T-helper 1 cell treated with Interleukin-12 subunit alpha and Interleukin-12 subunit beta and Interleukin-4 antibody, amounts not matched to agents 30 μg/mL and 1 μg/mL, for 36 hours (primary cell): ENCODE measurements at regions not wholly inside any gene's neighbourhood (a gene's known extent, or its start where the extent isn't known, plus 50 kb on each side); places are given as distances from the start of the nearest gene placed in this dataset.

Experiments
- H3K27ac Mint-ChIP-seq: one replicate; pipeline ENCODE4 v1.8.0; 2021; ENCODE audit warnings: mild to moderate bottlenecking, mixed read lengths
- H3K27me3 Mint-ChIP-seq: one replicate; pipeline ENCODE4 v1.8.0; 2021; ENCODE audit warnings: low read depth, mixed read lengths
- H3K36me3 Mint-ChIP-seq: one replicate; pipeline ENCODE4 v1.8.0; 2021; ENCODE audit warnings: low read depth, mixed read lengths
- H3K4me1 Mint-ChIP-seq: one replicate; pipeline ENCODE4 v1.8.0; 2021; ENCODE audit warnings: low read depth, mixed read lengths
- H3K4me3 Mint-ChIP-seq: one replicate; pipeline ENCODE4 v1.8.0; 2021; ENCODE audit warnings: mild to moderate bottlenecking, moderate library complexity, mixed read lengths
- H3K9me3 Mint-ChIP-seq: one replicate; pipeline ENCODE4 v1.8.0; 2021; ENCODE audit warnings: mixed read lengths

DNA sequence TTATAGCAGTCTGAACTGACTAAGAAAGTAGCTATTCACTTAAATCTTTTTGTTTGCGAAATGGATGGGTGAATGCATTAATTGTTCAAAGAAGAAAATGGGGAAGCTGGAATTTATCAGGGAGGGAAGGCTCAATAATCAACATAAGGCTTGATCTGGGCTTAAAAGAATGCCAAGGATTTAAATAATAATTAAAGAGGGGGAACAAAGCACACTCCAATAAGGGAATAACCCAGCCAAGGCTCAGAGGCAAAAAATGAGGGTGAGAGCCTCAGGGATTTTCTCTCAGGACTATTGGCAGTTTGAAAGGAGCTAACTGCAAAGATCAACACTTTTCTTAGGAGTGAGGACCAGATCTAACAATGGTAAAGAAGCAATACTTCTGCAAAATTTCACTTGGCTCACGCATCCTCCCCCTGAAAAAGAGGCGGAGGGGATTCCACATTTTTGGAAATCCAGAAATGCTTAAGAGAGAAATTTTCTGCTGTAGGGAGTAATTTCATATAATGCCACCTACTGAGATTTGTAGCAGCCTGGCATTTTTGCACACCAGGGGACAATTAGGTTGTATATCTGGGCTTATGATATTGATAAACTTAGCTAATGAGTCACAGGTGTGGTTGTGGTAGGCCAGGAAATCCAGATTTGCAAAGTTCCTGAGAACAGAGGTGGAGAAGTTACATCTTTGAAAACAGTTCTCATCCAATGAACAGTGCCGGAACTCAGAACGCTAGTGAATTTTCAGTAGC is 405.1 kb downstream of the TUSC7 start:
- H3K4me3 Mint-ChIP-seq: no peak overlapping the region
- H3K4me1 Mint-ChIP-seq: no peaks in the 10 kb centered on the region
- H3K27ac Mint-ChIP-seq: no peak overlapping the region
- no peaks in the 10 kb centered on the region for H3K9me3 Mint-ChIP-seq
- no peaks in the 10 kb centered on the region for H3K36me3 Mint-ChIP-seq
- no peaks in the 10 kb centered on the region for H3K27me3 Mint-ChIP-seq

DNA sequence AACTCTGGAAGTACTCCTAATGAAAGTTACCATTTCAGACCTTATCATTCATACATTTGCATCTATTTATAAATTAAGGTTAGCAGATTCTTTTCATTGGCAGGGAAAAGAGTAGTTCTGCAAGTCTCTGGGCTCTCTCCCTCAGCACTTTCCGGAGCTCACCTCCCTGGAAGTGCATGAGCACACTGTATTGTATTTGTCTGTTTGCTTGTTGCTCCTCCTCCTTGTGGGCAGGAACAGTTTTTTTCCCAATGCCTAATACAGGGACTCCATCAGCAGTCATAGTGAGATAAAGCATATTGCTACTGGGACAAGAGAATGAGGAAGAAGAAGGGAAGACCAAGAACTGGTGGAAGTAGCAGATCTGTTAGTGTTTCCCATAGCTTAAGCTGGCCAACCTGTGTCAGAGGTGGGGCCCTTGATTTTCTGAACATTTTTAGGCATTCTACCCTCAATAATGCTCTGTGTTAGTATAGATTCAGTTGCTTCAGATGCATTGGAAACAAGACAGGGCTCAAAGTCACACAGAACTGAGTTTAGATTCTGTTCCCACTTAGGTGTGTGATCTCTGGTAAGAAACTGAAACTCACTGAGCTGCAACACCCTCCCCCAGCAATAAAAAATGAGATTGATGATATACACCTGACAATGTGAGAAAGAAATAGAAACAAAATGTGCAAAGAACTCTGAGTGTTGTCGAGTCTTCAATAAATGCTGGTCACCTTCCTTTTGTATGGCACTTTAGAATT is 407.8 kb downstream of the TUSC7 start:
- H3K27ac Mint-ChIP-seq: no peak overlapping the region
- H3K4me1 Mint-ChIP-seq: no peaks in the 10 kb centered on the region
- H3K4me3 Mint-ChIP-seq: no peak overlapping the region
- no peaks in the 10 kb centered on the region for H3K9me3 Mint-ChIP-seq
- H3K27me3 Mint-ChIP-seq: no peaks in the 10 kb centered on the region
- no peaks in the 10 kb centered on the region for H3K36me3 Mint-ChIP-seq

DNA sequence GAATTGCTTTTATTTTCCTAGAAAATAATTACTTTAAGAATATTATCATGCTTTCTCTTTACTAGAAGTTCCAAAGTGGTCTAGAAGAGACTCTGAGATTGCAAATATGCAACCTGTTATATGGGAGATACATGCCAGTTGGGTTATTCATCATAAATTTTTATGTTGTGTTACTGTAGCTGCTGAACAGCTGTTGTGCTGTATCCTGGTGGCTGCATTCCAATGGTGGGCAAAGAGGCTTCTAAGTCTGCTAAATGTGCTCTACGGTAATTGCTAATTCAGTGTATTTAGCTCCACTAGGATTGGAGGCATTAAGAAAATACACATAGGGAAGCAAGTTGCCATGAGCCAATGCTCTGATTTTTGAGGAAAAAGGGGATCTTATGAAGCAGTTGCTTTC is 409.0 kb downstream of the TUSC7 start:
- Mint-ChIP-seq H3K36me3 (no peaks in the 10 kb centered on the region), H3K4me3 (no peak overlapping the region), H3K9me3 (no peaks in the 10 kb centered on the region), H3K27ac (no peak overlapping the region), H3K4me1 (no peaks in the 10 kb centered on the region), H3K27me3 (no peaks in the 10 kb centered on the region)

DNA sequence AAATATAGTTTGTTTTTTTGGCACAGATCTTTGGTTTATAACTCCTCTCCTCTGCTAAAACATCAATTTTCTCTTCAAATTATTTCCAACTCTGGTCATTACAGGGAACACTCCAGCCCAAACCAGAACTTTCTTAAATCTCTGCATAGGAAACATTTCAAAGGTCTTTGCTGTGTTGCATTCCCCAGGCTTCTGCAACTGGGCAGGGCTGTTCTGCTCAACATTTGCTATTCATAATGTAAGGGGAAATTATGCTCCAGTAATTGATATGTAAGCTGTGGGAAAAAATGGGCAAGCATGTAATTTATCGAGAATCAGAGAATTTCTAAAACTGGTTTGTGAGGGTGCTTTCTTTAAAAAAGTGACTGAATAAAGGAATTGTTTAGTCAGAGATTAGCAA is 410.4 kb downstream of the TUSC7 start:
- no peaks in the 10 kb centered on the region for H3K36me3 Mint-ChIP-seq
- H3K27me3 Mint-ChIP-seq: no peaks in the 10 kb centered on the region
- H3K4me3 Mint-ChIP-seq: no peak overlapping the region
- H3K4me1 Mint-ChIP-seq: no peaks in the 10 kb centered on the region
- no peaks in the 10 kb centered on the region for H3K9me3 Mint-ChIP-seq
- H3K27ac Mint-ChIP-seq: no peak overlapping the region

DNA sequence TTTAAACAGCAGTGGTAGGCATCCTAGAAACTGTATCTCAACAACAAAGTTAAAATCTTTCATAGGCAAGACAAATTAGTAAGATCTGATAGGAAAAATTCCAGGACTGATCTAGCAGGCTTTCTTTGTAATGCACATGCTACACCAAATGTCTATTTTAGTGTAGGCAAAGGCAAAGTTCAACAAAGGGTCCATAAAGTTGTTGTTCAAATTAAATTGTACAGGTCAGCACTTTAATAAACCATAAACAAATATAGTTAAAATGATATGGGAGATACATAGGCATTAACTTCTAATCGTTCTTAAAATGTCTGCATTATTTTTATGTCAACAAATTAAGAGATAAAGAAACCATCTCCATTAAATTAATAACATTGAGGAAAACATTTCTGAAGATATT is 413.0 kb downstream of the TUSC7 start:
- Mint-ChIP-seq H3K9me3 (no peaks in the 10 kb centered on the region), H3K4me1 (no peaks in the 10 kb centered on the region), H3K4me3 (no peak overlapping the region), H3K27me3 (no peaks in the 10 kb centered on the region), H3K27ac (no peak overlapping the region), H3K36me3 (no peaks in the 10 kb centered on the region)

DNA sequence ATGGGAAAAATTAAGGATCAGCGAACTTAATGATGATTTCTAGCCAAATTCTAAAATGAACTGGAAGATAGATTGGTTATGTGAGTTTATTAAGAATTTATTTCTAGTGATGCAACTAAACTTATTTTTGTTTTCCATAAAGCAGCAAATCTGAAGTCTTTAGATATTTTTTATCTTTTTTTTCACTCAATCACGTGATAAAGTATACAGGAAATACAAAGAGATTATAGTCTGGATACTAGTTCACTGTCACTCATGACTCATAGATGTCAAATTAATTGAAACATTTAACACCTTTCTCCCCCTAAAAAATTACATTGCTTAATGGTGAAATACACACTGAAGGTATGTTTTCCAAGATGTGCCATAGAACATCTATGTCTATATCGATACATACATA is 416.9 kb downstream of the TUSC7 start:
- no peaks in the 10 kb centered on the region for H3K27me3 Mint-ChIP-seq
- H3K9me3 Mint-ChIP-seq: no peaks in the 10 kb centered on the region
- H3K27ac Mint-ChIP-seq: no peak overlapping the region
- H3K4me1 Mint-ChIP-seq: no peaks in the 10 kb centered on the region
- H3K4me3 Mint-ChIP-seq: no peak overlapping the region
- H3K36me3 Mint-ChIP-seq: no peaks in the 10 kb centered on the region

DNA sequence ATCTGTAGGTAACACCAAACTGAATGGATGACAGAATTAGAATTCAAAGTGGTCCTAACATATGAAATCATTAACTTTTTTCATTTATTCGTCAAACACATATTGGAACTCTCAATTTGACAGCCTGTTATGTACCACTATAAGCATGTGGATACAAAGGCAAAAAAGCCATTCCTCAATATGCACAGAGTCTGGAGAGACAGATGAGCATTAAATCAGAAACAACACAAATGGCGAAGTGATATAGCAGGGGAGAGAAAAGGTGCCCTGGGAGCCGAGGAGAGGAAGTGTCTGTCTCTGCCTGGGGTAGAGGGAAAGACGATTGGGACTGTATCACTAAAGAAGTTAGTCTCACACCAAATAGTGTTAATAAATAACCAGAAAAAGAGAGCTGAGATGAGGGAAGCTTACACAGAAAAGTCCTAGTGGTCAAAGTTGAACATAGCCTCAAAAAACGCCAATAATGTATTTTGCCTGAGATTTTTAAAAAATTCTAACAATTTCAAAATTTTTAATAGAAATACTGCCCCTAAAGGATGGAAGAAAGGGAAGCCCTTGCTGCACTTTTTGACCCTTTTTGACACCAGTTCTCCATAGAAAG is 417.5 kb downstream of the TUSC7 start:
- no peaks in the 10 kb centered on the region for H3K27me3 Mint-ChIP-seq
- no peaks in the 10 kb centered on the region for H3K4me1 Mint-ChIP-seq
- H3K36me3 Mint-ChIP-seq: no peaks in the 10 kb centered on the region
- H3K27ac Mint-ChIP-seq: no peak overlapping the region
- H3K4me3 Mint-ChIP-seq: no peak overlapping the region
- no peaks in the 10 kb centered on the region for H3K9me3 Mint-ChIP-seq

DNA sequence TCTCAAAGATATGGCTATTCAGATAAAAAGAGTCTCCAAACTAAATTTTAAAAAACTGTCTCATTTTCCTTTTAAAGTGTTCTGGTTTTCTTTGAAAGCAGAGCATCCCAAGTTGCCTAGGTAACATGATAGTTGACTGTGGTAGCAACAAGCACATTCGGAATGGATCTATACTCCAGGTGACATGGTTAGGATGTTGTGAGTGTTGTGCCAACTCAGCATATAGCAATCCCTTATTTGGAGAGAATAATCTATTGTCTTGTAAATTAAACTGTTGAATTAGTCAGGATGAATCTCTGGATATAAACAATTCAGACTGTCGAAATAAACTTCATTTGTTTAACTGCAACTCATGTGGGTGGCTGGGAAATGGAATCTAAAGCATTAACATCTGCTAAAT is 418.6 kb downstream of the TUSC7 start:
- Mint-ChIP-seq H3K4me1 (no peaks in the 10 kb centered on the region), H3K9me3 (no peaks in the 10 kb centered on the region), H3K4me3 (no peak overlapping the region), H3K27ac (no peak overlapping the region), H3K36me3 (no peaks in the 10 kb centered on the region), H3K27me3 (no peaks in the 10 kb centered on the region)

DNA sequence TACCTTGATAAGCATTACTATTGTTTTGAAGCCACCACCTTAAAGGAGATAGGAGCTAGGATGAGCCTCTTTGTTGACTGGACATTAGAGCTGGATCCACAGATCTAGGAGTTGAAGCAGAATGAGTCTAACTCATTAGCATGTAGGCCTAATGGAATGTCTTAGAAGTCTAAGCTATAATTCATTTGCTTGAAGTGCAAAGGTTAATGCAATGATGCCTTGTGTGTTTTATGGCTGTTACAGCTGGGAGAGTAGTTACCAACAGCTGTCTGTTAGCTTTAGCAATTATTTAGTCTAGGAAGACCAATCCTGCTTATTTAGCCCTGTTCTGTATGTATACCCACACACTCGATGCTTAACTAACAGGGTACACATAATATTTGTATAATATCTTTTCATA is 419.3 kb downstream of the TUSC7 start:
- Mint-ChIP-seq H3K27me3 (no peaks in the 10 kb centered on the region), H3K4me3 (no peak overlapping the region), H3K27ac (no peak overlapping the region), H3K36me3 (no peaks in the 10 kb centered on the region), H3K9me3 (no peaks in the 10 kb centered on the region), H3K4me1 (no peaks in the 10 kb centered on the region)

DNA sequence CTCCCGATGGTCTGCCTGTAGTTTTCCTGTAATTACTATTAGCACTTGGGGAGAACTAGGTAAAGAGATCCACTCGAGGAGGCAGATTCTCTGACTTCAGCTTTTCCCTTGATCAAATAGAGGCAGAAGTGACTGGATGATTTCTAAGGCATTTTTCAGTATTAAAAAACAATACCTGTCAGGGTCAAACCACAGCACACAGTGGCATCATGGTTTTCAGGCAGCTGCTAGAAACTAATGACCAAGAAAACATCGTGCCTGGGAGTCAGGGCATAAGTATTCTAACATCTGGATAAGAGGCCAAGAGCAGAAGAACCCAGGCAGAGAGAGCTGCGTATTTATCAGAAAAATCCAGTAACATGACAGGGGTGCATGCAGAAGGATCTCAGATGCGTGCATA is 419.9 kb downstream of the TUSC7 start:
- no peak overlapping the region for H3K4me3 Mint-ChIP-seq
- no peaks in the 10 kb centered on the region for H3K27me3 Mint-ChIP-seq
- no peaks in the 10 kb centered on the region for H3K4me1 Mint-ChIP-seq
- no peaks in the 10 kb centered on the region for H3K36me3 Mint-ChIP-seq
- H3K9me3 Mint-ChIP-seq: no peaks in the 10 kb centered on the region
- H3K27ac Mint-ChIP-seq: no peak overlapping the region

DNA sequence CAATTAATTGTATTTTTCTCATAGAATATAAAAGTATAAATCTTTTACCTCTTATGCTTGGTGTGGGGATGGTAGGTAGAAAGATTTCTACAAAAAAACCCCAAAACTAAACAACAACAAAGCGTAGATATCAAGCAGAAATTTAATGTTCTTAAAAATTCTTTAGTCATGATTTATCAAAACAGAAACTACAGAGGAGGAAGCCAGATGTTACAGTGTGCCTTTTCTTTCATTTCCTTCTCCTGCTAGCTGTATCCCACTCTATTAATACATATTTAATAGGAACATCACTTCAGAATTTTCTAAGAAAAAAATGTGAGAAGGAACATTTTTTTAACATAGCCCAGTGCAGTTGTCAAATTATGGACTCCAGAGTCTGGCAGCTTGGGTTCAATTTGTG is 420.6 kb downstream of the TUSC7 start:
- no peaks in the 10 kb centered on the region for H3K36me3 Mint-ChIP-seq
- H3K4me3 Mint-ChIP-seq: no peak overlapping the region
- H3K9me3 Mint-ChIP-seq: no peaks in the 10 kb centered on the region
- no peak overlapping the region for H3K27ac Mint-ChIP-seq
- H3K27me3 Mint-ChIP-seq: no peaks in the 10 kb centered on the region
- no peaks in the 10 kb centered on the region for H3K4me1 Mint-ChIP-seq

DNA sequence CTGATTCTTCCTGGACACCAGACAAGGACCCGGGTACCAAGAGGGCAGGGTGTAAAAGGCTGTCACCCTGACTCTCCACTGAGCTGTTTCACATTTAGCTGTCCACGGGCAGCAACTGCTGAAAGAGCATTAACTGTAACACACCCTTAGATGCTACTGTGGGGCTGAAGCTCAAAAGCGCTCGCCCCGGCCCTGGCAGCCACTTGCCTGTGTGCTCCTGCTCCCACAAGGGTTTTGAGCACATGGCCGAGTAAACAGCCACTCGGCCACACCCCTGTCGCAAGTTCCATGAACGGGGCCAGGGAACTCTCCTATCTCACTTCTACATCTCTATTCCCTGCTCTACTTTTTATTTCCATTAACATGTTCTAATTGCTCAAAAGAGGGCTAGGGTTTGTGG is 421.7 kb downstream of the TUSC7 start:
- H3K27ac Mint-ChIP-seq: no peak overlapping the region
- H3K4me1 Mint-ChIP-seq: no peaks in the 10 kb centered on the region
- H3K9me3 Mint-ChIP-seq: no peaks in the 10 kb centered on the region
- H3K36me3 Mint-ChIP-seq: no peaks in the 10 kb centered on the region
- no peaks in the 10 kb centered on the region for H3K27me3 Mint-ChIP-seq
- no peak overlapping the region for H3K4me3 Mint-ChIP-seq

DNA sequence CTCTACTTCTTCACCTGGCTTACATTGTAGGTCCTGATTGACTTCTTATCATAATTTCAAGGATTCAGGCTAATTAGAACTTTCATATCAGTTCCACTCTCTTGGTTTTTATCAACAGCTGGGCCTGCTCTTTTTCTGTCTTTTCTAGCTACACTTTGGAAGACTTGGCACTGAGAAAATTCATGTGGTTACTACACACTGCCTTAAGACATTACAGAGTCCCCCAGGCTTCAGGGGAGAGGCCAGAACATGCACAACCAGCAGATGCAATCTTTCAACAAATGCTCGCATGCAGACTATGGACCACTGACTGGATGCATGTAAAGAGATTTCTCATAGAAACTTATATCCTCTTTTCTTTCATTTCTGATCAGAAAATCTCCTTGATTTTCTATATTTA is 423.5 kb downstream of the TUSC7 start:
- Mint-ChIP-seq H3K27me3 (no peaks in the 10 kb centered on the region), H3K27ac (no peak overlapping the region), H3K4me1 (no peaks in the 10 kb centered on the region), H3K9me3 (no peaks in the 10 kb centered on the region), H3K4me3 (no peak overlapping the region), H3K36me3 (no peaks in the 10 kb centered on the region)

DNA sequence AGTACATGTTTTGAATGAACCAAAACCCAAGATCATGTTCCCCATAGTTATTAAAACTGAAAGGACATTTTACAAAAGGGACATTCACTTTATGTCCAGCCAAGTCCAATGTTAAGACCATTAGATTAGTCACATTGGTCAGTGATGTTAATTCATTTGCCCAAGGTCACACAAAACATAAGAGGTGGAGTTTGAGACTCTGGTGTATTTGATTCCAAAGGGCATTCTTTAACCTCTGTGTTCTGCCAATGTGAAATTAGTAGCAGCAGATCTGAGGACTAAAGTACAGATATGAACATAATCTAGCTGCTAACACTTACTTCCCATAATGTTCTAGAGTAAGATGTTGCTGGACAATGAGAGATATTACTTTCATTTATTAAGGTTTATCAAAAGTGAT is 425.6 kb downstream of the TUSC7 start:
- no peaks in the 10 kb centered on the region for H3K4me1 Mint-ChIP-seq
- H3K27me3 Mint-ChIP-seq: no peaks in the 10 kb centered on the region
- no peak overlapping the region for H3K27ac Mint-ChIP-seq
- H3K36me3 Mint-ChIP-seq: no peaks in the 10 kb centered on the region
- no peak overlapping the region for H3K4me3 Mint-ChIP-seq
- no peaks in the 10 kb centered on the region for H3K9me3 Mint-ChIP-seq

DNA sequence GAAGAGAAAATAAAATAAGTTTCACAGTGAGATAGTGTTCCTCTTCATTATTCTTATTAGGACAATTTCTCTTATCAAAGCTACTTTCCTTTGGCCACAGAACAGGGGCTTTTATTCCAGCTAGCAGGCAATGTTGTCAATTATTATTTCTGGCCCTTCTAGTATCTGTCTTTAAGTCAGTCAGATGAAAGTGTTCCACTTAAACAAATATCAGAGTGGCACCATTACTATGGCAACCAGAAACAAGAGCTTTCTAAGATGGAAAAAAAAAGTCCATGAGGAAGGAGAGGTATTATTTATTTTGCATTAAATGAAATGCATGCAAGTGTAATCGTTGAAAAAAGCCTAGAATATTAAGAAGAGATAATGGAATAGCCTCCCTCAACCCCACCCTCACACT is 426.4 kb downstream of the TUSC7 start:
- no peaks in the 10 kb centered on the region for H3K4me1 Mint-ChIP-seq
- no peaks in the 10 kb centered on the region for H3K36me3 Mint-ChIP-seq
- H3K27me3 Mint-ChIP-seq: no peaks in the 10 kb centered on the region
- H3K27ac Mint-ChIP-seq: no peak overlapping the region
- H3K4me3 Mint-ChIP-seq: no peak overlapping the region
- no peaks in the 10 kb centered on the region for H3K9me3 Mint-ChIP-seq
